ENCODE measurements at regions not wholly inside any gene's neighbourhood (a gene's known extent, or its start where the extent isn't known, plus 50 kb on each side); places are given as distances from the start of the nearest gene placed in this dataset.

DNA sequence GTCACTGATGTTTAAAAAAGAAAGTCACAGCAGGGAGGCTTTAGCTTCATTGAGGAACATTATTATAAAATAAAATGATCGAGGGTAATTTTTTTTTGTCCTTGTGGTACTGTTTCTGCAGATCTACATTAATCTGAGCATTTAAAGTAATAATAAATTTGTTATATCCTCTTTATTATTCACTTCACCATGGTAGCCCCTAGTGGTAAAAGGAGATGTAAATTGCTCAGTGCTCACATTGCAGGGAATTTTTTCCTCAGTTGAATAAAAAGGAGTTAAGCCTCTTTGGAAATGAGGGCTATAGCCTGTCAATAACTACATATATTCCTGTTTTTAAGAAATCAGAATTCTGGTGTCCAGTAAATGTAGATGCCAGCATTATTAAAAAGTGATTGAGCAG is 99.7 kb upstream of the VPREB1 start:
- DNase-seq: no peak

GRCh38 chr22:22143448-22143847 is 101.1 kb upstream of the VPREB1 start:
- peak; percentile 90 for DNase-seq

- peak; percentile 4 for DNase-seq
These were observed 101.9 kb upstream of the VPREB1 start for GRCh38 chr22:22142661-22143060.

- no peak for DNase-seq
These were observed 102.6 kb upstream of the VPREB1 start for GRCh38 chr22:22141771-22142591.

DNA sequence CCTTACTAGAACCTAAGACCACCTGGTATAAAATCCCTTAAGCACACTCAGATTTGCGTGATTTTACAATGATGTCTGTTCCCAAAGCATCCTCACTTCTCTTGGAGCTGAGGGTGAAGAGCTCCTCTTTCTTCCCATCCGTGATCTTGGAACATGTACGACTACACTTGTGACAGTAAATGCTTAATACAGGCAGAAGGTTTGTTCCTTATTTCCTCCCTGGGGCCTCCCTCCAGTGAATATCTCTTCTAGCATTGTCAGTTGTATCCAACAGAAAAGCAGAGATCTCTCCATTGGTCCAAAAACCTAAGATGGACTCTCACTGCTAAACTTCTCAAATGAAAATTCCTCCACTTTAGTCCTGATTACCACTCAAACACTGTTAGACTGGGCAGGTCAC is 103.6 kb upstream of the VPREB1 start:
- no peak for DNase-seq

DNA sequence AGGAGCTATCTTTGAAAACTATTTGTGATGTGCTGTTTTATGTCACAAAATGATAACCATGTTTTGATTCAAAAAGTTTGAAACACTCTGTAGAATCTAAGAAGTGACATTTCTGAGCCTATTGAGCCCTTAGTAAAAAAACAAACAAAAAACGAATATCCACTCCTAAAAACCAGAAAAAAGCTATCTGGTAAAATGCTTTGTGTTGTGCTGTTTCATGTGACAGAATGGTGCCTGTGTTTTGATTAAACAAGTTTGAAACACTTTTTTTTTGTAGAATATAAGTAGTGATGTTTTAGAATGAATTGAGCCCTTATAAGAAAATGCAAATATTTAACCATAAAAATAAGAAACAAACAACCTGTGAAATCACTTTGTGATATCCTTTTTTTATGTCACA is 105.2 kb upstream of the VPREB1 start:
- no peak for DNase-seq

DNA sequence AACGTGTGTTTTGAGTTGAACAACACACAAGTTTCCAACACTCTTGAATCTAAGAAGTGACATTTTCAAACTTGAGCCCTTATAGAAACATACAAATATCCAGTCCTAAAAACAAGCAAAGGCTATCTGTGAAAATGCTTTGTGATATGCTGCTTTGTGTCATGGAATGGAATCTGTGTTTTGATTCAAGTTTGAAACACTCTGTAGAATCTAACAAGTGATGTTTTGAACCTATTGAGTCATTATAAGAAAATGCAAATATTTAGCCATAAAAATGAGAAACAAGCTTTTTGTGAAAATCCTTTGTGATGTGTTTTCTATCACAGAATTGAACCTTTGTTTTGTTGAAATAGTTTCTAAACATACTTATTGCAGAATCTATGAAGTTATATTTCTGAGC is 105.7 kb upstream of the VPREB1 start:
- no peak for DNase-seq

DNA sequence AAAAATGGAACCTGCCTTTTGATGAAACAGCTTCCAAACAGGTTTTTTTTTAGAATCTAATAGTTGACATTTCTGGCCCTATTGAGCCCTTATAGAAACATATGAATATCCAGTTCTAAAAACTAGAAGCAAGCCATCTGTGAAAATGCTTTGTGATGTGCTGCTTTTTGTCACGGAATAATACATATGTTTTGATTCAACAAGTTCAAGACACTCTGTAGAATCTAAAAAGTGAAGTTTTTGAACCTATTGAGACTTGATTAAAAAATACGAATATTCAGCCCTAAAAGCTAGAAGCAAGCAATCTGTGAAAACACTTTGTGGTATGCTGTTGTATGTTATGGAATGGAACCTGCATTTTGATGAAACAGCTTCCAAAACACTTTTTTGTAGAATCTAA is 106.7 kb upstream of the VPREB1 start:
- DNase-seq: no peak

DNA sequence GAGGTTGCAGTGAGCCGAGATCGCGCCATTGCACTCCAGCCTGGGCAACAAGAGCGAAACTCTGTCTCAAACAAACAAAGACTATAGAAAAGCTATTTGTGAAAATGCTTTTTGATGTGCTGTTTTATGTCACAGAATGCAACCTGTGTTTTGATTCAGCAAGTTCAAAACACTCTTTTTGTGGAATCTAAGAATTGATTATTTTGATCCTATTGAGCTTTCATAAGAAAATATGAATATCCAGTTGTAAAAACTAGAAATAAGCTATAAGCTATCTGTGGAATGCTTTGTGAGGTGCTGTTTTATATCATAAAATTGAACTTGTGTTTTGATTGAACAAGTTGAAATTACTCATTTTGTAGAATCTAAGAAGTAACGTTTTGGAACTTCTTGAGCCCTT is 110.7 kb upstream of the VPREB1 start:
- DNase-seq: no peak

DNA sequence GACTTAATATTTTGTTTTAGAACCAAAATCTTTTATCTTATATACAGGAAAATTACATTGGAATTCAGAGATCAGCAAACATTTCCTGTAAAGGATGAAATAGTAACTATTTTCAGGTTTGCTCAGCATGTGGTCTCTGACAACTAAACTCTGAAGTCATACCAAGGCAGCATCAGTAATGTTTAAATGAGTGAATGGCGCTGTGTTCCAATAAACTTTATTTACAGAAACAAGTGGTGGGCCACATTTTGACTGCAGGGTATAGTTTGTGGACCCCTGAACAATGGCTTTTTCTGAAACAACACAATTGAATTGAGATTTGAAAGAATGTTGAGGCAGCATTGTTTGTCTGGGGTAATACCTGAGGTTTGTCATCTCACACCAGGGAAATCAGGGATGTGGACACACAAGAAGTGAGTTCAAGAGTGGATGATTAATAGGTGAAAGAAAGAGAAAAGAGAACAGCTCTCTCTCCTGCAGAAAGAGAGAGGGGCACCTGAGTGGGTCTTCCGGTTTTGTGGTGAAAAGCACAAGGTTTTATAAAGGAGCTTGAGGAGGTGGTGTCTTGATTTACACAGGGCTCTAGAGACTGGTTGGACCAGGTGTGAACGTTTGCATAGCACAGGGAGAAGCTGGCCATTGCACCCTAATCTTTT is 113.5 kb upstream of the VPREB1 start:
- no peak for DNase-seq

GRCh38 chr22:22129387-22129786 is 115.2 kb upstream of the VPREB1 start:
- no peak for DNase-seq

DNA sequence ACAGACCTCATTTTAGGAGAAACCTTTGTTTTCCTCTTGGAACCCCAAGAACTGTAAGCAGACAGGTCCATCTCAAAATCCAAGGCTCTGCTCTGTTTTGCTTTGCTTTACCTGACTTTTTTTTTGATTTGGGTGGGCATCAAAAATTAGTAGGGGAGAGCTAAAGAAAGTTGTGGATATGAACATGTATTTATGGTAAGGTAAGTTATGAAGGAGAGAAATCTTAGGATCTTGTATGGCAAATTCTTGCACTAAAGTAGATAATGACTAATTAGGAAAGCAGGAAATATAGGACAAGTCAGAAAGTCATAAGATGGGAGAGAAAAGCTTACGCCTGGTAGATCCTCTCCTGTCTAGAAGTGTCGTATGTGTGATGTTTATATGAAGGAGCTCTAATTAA is 116.1 kb upstream of the VPREB1 start:
- DNase-seq: no peak

DNA sequence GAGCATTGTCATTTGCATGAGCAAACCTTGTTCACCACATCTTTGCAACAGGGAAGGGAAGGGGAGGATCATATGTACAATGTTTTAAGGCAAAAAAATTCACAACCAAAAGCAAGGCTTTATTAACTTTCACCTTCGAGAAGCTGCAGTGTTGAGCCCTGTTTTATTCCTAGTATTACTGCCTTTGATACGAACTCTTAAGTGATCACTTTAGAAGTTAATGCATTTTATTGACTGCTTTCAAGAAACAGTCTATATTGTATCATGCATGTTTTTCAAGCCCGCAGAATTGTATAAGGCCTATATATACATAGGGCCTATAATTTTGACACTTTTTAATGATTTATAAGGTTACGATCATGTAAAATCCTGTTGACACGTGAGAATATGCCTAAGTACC is 117.5 kb upstream of the VPREB1 start:
- DNase-seq: no peak

- DNase-seq: no peak
These were observed 118.8 kb upstream of the VPREB1 start for GRCh38 chr22:22125579-22126468.

DNA sequence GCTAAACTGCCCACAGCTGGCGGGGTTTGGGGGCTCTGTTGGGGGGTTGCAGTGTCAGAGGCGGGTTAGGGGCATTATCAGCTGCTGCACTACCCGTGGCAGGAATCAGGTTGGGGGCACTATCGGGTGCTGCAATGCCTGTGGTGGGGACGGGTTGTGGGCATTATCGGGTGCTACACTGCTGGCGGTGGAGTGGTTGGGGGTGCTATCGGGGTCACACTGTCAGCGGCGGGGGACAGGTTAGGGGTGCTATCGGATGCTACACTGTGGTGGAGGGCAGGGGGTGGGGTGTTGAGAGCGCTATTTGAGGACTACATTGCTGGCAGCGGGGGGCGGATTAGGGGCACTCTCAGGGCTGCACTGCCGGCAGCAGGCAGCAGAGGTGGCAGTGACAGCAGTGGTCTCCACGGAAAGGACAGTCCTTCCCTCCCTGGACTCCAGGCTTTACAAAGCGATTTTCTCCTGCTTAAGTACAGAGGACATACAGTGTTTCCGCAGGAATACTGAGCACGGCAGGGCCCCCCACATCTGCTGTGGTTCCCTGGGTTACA is 119.5 kb upstream of the VPREB1 start:
- no peak for DNase-seq

GRCh38 chr22:22124374-22124773 is 120.2 kb upstream of the VPREB1 start:
- DNase-seq: no peak

GRCh38 chr22:22123960-22124278 is 120.7 kb upstream of the VPREB1 start:
- DNase-seq: no peak

GRCh38 chr22:22123118-22123959 is 121.2 kb upstream of the VPREB1 start:
- DNase-seq: no peak

DNA sequence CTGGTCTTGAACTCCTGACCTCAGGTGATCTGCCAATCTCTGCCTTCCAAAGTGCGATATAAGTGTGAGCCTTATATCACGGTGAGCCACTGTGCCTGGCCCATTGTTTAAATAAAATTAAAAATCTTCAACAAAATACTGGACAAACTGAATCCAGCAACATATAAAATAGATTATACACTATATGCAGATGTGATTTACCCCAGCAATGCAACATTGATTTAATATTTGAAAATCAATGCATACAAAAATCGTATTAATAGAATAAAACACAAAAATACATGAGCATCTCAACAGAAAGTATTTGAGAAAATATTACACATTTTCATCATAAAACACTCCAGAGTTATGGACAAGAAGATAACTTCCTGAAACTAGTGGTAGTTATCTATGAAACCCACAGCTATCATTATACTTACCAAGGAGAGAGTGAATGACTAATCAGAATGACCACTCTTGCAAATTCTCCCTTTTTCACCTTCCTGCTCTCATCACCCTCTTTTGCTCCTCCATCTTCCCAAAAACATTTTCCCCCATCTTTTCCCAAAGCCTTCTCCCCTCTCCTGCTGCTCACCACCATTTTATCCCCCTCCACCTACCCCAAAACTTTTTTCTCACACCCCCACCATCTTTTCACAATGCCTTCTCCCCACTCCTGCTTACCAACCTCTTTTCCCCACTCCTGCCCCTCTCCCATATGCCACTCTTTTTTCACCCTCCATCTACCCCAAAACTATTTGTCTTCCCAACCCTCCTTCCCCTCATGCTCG is 122.1 kb upstream of the VPREB1 start:
- DNase-seq: no peak

DNA sequence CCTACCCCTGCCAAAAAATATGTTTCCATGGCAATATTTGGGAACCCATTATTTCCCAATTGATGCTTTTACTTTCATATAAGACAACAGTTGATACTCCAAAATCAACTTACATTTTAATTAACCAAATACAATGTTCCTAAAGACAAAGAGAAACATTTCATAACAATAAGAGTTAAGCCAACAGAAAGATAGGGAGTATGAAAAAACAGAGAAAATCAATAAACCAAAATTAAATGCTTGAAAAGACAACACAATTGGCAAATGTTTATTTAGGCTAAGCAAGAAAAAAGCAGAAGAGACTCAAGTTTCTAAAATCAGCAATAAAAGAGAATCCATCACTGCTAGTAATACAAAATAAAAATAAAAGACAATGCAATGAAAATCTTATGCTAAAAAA is 123.1 kb upstream of the VPREB1 start:
- no peak for DNase-seq

- DNase-seq: no peak
These were observed 124.4 kb upstream of the VPREB1 start for GRCh38 chr22:22120160-22120559.

DNA sequence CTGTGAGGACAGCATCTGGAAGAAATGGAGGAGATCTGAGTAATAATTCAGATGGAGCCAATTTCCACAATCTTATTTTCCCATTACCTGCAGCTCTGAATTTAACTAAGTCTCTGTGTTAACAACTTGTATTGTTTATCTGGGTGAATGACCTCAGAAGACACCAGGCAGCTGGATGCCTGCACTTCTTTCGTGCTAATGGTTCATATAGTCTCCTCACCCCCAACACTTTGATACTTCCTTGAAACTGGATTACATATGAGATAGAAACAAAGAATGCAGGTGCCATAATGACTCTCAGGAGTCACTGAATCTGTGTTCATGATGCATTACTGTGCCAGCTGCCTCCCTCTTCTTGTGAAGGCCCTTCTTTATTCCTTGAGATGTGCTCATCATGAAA is 125.6 kb upstream of the VPREB1 start:
- no peak for DNase-seq
